IPS-NIHi7 (cell line): ENCODE measurements at regions not wholly inside any gene's neighbourhood (a gene's known extent, or its start where the extent isn't known, plus 50 kb on each side); places are given as distances from the start of the nearest gene placed in this dataset.

ENCODE experiments used
- DNase-seq: peaks from one replicate; pipeline ENCODE4 v3.0.0; 2012; ENCODE audit warnings: mixed read lengths; ENCODE audit errors: extremely low spot score

- no peak for DNase-seq
Observed at GRCh38 chr6:156057869-156058268, 602.2 kb upstream of the NOX3 start.

GRCh38 chr6:156056085-156056484 lies 600.4 kb upstream of the NOX3 start:
- DNase-seq: no peak

GRCh38 chr6:156053626-156054025 lies 598.0 kb upstream of the NOX3 start:
- DNase-seq: no peak

GRCh38 chr6:156046841-156047449 lies 591.3 kb upstream of the NOX3 start:
- no peak for DNase-seq

GRCh38 chr6:156046268-156046665 lies 590.6 kb upstream of the NOX3 start:
- DNase-seq: no peak

- DNase-seq: no peak
Observed at GRCh38 chr6:156045401-156046267, 590.0 kb upstream of the NOX3 start.

- DNase-seq: no peak
Observed at GRCh38 chr6:156033598-156033997, 578.0 kb upstream of the NOX3 start.

- no peak for DNase-seq
Observed at GRCh38 chr6:156031516-156031915, 575.9 kb upstream of the NOX3 start.

- no peak for DNase-seq
Observed at GRCh38 chr6:156030053-156030452, 574.4 kb upstream of the NOX3 start.

- no peak for DNase-seq
Observed at GRCh38 chr6:156029286-156029985, 573.8 kb upstream of the NOX3 start.

- DNase-seq: no peak
Observed at GRCh38 chr6:156028335-156029131, 572.9 kb upstream of the NOX3 start.

- no peak for DNase-seq
Observed at GRCh38 chr6:156027248-156027626, 571.6 kb upstream of the NOX3 start.

- no peak for DNase-seq
Observed at GRCh38 chr6:156026486-156027247, 571.0 kb upstream of the NOX3 start.

GRCh38 chr6:156024339-156024738 lies 568.7 kb upstream of the NOX3 start:
- no peak for DNase-seq

- DNase-seq: no peak
Observed at GRCh38 chr6:156021746-156022396, 566.2 kb upstream of the NOX3 start.

- DNase-seq: no peak
Observed at GRCh38 chr6:156017838-156018237, 562.2 kb upstream of the NOX3 start.

- no peak for DNase-seq
Observed at GRCh38 chr6:156016186-156016976, 560.7 kb upstream of the NOX3 start.

GRCh38 chr6:156013155-156013554 lies 557.5 kb upstream of the NOX3 start:
- no peak for DNase-seq

- DNase-seq: no peak
Observed at GRCh38 chr6:156009656-156010055, 554.0 kb upstream of the NOX3 start.

GRCh38 chr6:156004796-156005195 lies 549.2 kb upstream of the NOX3 start:
- no peak for DNase-seq
